GM18508 (cell line): ENCODE measurements at regions not wholly inside any gene's neighbourhood (a gene's known extent, or its start where the extent isn't known, plus 50 kb on each side); places are given as distances from the start of the nearest gene placed in this dataset.
A peak's percentile ranks its signal among the peaks of the same experiment; 100 is the strongest.
"Not testable (repeated sequence)": the region's sequence is repeated elsewhere in the genome, so short reads cannot be mapped to it uniquely, and the experiment has no call there.

Source experiments
- ATAC-seq: cut with Tn5 transposase; IDR thresholded peaks from one replicate; pipeline ENCODE4 v1.9.1; 2021; ENCODE audit warnings: moderate number of reproducible peaks; ENCODE audit not compliant: insufficient read depth, unreplicated experiment

DNA sequence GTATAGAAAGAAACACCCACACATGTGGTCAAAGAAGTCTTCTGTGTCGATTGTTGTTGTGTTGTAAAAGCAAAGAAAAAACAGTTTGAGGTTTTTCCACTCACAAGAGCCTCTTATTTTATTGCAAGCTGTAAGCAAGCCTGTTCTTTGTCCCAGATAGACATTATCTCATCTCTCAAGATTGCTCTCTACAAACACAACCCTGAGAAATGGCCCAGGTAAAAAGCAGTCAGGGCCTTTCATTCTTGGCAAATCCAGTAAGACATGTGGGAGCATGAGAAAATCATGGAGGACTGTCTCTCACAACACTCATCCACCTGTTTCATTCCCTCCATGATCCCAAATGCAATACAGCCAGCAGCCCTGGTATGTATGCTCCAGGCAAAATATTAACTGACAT, 286.6 kb upstream of the POU5F2 start:
- ATAC-seq = no peak

DNA sequence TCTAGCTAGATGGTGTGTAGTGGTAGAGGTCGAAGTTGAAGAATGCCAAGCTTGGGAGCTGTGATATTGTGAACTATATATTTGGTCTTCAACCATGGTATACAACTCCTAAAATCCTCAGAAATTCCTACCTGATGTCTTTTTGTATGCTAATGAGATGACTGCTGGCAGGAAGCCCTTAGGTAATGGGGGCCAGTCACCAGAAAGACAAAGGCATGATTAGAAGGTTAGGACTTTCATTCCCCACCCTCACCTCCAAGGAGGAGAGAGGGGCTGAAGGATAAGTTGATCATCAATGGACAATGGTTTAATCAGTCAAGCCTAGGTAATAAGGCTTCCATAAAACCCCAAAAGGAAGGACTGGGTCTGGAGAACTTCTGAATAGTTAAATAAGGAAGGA, 285.7 kb upstream of the POU5F2 start:
- ATAC-seq = no peak

DNA sequence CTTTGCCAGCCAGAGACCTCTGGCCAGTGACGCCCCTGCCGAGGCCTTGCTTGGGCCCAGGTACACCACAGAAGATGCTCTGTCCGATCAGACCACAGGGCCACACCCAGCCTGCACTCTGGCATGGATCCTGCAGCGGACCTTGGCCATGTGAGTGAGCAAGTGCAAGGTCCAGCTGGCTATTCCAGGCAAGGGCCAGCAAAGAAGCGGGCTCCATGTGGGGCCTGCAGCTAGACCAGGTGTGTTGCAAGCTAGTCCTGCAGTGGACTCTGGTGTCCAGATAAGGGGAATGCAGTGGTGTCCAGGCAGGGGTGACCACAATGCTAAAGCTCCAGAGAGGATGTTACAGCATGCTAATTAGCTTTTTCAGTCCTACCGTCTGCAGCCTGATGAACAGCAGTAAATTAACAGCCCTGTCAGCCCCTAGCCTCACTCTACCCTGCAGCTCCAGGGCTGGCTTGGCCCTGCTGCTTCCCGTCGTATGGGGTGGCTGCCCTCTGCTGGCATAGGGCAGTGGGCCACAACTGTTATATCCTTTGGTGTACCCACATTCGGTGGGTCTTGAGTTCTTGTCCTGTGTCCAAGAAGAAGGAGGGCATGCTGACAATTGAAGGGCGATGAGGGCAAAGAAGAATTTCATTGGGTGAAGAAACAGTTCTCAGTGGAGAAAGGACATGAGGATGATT, 284.5 kb upstream of the POU5F2 start:
- ATAC-seq = no peak

GRCh38 chr5:94024620-94025019, 283.2 kb upstream of the POU5F2 start:
- no peak for ATAC-seq

GRCh38 chr5:94024101-94024500, 282.7 kb upstream of the POU5F2 start:
- no peak for ATAC-seq

DNA sequence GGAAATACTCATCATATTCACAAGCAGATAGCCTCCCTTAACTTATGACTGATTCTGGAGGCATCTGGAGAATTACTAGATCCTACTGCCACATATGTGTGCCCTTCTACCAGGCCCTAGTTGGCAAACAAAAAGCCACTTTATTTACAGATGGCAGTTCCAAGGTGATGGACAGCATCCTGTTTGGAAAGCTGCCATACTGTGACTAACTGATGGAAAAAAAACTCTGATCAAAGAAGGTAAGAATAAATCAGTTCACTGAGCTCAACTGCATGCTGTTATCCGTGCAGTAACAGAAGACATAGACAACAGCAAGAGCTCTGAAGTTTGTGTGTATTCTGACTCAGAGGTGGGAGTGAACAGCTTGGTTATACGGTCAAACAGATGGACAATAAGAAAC, 279.8 kb upstream of the POU5F2 start:
- no peak for ATAC-seq

GRCh38 chr5:94017579-94017978, 276.2 kb upstream of the POU5F2 start:
- no peak for ATAC-seq

DNA sequence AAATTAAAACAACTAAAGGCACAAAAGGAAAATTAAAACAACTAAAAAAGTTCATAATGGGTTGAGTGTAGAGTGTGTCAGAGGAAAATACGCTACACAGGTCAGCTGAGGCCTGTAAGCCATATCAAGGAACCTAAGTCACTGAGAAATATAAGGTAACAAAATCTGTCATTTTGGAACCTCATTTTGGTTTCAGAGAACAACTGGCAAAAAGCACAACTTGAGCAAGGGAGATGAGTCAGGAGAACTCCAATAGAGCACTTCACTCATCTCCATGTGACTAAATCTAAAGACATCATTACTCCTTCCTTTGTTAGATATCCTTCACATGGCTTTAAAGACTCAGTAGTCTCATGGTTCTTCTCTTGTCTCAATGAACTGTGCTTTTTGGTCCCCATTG, 269.4 kb upstream of the POU5F2 start:
- no peak for ATAC-seq

DNA sequence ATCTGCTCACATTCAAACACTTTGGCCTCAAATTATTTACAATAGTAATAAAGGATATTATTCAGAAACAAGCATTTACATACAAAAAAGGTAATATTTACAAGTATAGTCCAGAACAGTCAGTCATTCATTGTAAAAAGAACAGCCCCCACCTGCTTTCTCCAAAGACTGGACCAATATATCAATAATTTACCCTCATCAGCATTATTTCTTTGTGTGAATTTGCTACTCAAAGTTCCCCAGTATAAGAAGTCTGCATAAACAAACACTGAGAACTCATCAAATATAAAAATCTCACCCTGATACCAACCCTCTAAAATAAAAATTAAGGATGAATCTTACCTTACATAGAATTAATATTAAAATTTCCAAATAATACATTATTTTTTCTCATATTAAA, 267.8 kb upstream of the POU5F2 start:
- ATAC-seq = no peak

DNA sequence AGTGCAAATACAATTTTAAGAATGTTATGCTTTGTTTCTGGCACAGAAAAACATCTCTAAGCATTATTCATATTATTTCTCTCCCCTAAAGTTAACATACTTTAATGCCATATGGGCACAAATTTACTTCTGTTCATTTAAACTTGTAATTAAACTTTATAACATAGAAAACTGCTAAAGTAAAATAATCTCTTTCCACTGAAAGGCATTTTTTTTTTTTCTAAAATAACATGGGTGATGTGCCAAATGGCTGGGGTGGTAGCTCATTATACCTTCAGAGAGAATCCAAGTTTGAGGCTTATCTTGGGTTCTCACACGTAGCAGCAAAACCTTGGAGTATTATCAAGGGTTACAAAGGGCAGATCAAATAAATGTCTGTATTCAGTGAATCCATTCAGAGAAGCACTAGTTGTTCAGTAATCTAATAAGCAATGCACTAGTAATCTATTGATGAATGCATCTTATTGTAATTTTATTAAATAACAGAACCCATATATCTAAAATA, 257.6 kb upstream of the POU5F2 start:
- no peak for ATAC-seq

- ATAC-seq = no peak
These were observed 256.2 kb upstream of the POU5F2 start for GRCh38 chr5:93997562-93997961.

- peak; percentile 57 for ATAC-seq
These were observed 253.8 kb upstream of the POU5F2 start for GRCh38 chr5:93995126-93995621.

GRCh38 chr5:93993161-93993560, 251.8 kb upstream of the POU5F2 start:
- no peak for ATAC-seq

GRCh38 chr5:93990504-93991070, 249.2 kb upstream of the POU5F2 start:
- ATAC-seq = no peak

DNA sequence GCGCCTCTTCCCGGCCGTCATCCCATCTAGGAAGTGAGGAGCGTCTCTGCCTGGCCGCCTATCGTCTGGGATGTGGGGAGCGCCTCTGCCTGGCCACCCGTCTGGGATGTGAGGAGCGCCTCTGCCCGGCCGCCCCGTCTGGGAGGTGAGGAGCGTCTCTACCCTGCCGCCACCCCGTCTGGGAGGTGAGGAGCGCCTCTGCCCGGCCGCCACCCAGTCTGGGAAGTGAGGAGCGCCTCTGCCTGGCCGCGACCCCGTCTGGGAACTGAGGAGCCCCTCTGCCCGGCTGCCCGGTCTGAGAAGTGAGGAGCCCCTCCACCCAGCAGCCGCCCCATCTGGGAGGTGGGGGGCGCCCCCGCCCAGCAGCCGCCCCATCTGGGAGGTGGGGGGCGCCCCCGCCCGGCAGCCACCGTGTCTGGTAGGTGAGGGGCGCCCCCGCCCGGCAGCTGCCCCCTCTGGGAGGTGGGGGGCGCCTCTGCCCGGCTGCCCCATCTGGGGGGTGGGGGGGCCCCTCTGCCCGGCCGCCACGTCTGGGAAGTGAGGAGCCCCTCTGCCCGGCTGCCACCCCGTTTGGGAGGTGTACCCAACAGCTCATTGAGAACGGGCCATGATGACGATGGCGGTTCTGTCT, 244.7 kb upstream of the POU5F2 start:
- ATAC-seq = not testable (repeated sequence)

GRCh38 chr5:93978222-93978621, 236.8 kb upstream of the POU5F2 start:
- ATAC-seq = no peak

DNA sequence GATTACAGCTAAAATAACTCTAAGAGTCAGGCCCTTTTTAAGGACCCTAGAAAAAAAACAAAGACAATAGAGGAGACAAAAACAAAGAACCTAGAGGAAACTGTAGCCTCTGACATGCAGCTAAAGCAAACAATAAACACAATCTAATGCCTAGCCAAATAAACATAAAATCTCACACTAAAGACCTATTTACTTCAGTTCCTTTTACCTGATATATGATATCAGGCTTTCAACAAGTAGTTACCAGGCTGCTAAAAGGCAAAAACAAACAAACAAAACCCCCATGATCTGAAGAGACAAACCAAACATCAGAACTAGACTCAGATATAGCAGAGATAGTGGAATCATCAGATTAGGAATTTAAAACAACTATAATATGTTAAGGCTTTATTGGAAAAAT, 226.5 kb upstream of the POU5F2 start:
- ATAC-seq = no peak

GRCh38 chr5:93964421-93964820, 223.0 kb upstream of the POU5F2 start:
- no peak for ATAC-seq

DNA sequence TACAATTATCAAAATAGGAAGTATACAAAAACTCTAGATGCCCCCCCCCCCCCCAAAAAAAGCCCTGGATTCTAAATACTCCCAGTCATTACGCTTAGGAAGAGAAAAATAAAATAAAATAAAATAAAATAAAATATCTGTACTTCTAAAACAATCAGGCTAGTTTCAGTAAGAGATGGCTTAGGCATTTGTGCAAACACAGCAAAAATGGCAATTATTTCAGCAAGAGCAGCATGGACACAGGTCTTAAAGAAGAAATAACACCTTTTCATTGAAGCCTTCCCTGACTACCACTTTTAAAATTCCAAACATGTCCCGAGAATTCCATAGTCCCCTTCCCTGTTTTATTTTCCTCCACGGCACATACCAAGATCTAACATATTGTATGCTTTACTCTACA, 218.6 kb upstream of the POU5F2 start:
- no peak for ATAC-seq

GRCh38 chr5:93956006-93956405, 214.6 kb upstream of the POU5F2 start:
- no peak for ATAC-seq

DNA sequence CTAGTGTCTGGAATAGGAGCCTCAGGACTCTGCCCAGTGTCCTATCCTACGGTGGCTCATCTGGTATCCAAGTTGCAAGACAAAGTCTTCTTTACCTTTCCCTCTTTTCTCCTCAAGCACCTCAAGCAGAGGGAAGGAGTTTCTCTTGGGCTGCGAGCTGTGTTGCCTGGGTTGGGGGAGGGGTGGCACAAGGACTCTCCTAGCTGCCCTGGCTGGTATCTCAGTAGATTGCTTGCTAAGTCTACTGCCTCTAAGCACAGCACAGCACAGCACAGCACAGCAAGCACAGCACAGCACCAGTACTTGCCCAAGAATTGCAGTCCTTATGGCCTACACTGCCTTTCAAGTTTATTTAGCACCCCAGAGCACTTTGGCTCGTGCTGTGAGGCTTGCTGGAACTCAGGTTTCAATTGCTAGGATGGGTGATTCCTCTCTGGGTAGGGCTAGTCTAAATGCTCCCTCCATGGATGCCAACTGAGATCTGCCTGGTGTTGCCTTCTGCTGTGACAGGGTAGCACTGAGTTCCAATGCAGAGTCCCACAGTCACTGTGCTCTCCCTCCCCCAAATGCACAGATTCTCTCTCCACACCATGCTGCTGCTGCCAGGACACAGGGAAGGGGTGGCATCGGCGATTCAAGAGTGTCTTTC, 213.1 kb upstream of the POU5F2 start:
- ATAC-seq = no peak
